Fibroblast of skin of scalp (primary cell): ENCODE measurements at regions not wholly inside any gene's neighbourhood (a gene's known extent, or its start where the extent isn't known, plus 50 kb on each side); places are given as distances from the start of the nearest gene placed in this dataset.
A peak's percentile ranks its signal among the peaks of the same experiment; 100 is the strongest.

Experiments used
- DNase-seq: peaks from one replicate; pipeline ENCODE4 v3.0.0-alpha.2; 2013

- DNase-seq = no peak
These were observed 88.2 kb upstream of the NR3C1 start for GRCh38 chr5:143491646-143492045.

GRCh38 chr5:143488381-143488780, 84.9 kb upstream of the NR3C1 start:
- no peak for DNase-seq

- DNase-seq = no peak
These were observed 81.1 kb upstream of the NR3C1 start for GRCh38 chr5:143484601-143485000.

GRCh38 chr5:143481697-143482531, 78.4 kb upstream of the NR3C1 start:
- DNase-seq = no peak

GRCh38 chr5:143480001-143480400, 76.5 kb upstream of the NR3C1 start:
- DNase-seq = no peak

GRCh38 chr5:143479394-143479793, 75.9 kb upstream of the NR3C1 start:
- DNase-seq = no peak

GRCh38 chr5:143476601-143477211, 73.2 kb upstream of the NR3C1 start:
- DNase-seq = no peak

- DNase-seq = peak; percentile 54
These were observed 71.1 kb upstream of the NR3C1 start for GRCh38 chr5:143474616-143475015.

- no peak for DNase-seq
These were observed 70.0 kb upstream of the NR3C1 start for GRCh38 chr5:143473481-143473880.

- DNase-seq = peak; percentile 8
These were observed 69.1 kb upstream of the NR3C1 start for GRCh38 chr5:143472576-143472975.

GRCh38 chr5:143471666-143472464, 68.4 kb upstream of the NR3C1 start:
- peak; percentile 38 for DNase-seq

- peak; percentile 59 for DNase-seq
These were observed 67.6 kb upstream of the NR3C1 start for GRCh38 chr5:143471041-143471509.

GRCh38 chr5:143470120-143470519, 66.6 kb upstream of the NR3C1 start:
- DNase-seq = no peak

GRCh38 chr5:143469125-143469524, 65.6 kb upstream of the NR3C1 start:
- no peak for DNase-seq

- DNase-seq = no peak
These were observed 63.1 kb upstream of the NR3C1 start for GRCh38 chr5:143466632-143467031.

GRCh38 chr5:143464723-143465490, 61.4 kb upstream of the NR3C1 start:
- no peak for DNase-seq

- no peak for DNase-seq
These were observed 58.9 kb upstream of the NR3C1 start for GRCh38 chr5:143462431-143462830.

- no peak for DNase-seq
These were observed 55.9 kb upstream of the NR3C1 start for GRCh38 chr5:143459433-143459832.

GRCh38 chr5:143456952-143457547, 53.6 kb upstream of the NR3C1 start:
- peak; percentile 42 for DNase-seq

- no peak for DNase-seq
These were observed 51.5 kb upstream of the NR3C1 start for GRCh38 chr5:143454936-143455516.

GRCh38 chr5:143453720-143454119, 50.2 kb upstream of the NR3C1 start:
- DNase-seq = no peak
